HG02623 (cell line): ENCODE measurements at regions not wholly inside any gene's neighbourhood (a gene's known extent, or its start where the extent isn't known, plus 50 kb on each side); places are given as distances from the start of the nearest gene placed in this dataset.

Experiments
- ATAC-seq: cut with Tn5 transposase; IDR thresholded peaks from one replicate; pipeline ENCODE4 v1.9.1; 2021; ENCODE audit warnings: moderate library complexity; ENCODE audit not compliant: unreplicated experiment

GRCh38 chr1:222046684-222047263 lies 304.9 kb upstream of the DUSP10 start:
- ATAC-seq: no peak

- ATAC-seq: no peak
These were observed 303.9 kb upstream of the DUSP10 start for GRCh38 chr1:222045786-222046185.

- ATAC-seq: no peak
These were observed 303.3 kb upstream of the DUSP10 start for GRCh38 chr1:222045236-222045635.

- no peak for ATAC-seq
These were observed 301.8 kb upstream of the DUSP10 start for GRCh38 chr1:222043444-222044292.

GRCh38 chr1:222042120-222042519 lies 300.2 kb upstream of the DUSP10 start:
- no peak for ATAC-seq

GRCh38 chr1:222040955-222041354 lies 299.1 kb upstream of the DUSP10 start:
- ATAC-seq: no peak

GRCh38 chr1:222040121-222040805 lies 298.4 kb upstream of the DUSP10 start:
- ATAC-seq: no peak

- ATAC-seq: no peak
These were observed 297.1 kb upstream of the DUSP10 start for GRCh38 chr1:222038971-222039370.

- ATAC-seq: no peak
These were observed 295.8 kb upstream of the DUSP10 start for GRCh38 chr1:222037720-222038119.

- no peak for ATAC-seq
These were observed 292.9 kb upstream of the DUSP10 start for GRCh38 chr1:222034790-222035189.

GRCh38 chr1:222033450-222033849 lies 291.6 kb upstream of the DUSP10 start:
- ATAC-seq: no peak

- ATAC-seq: no peak
These were observed 289.4 kb upstream of the DUSP10 start for GRCh38 chr1:222031318-222031717.

- no peak for ATAC-seq
These were observed 286.8 kb upstream of the DUSP10 start for GRCh38 chr1:222028676-222029075.

GRCh38 chr1:222028116-222028515 lies 286.2 kb upstream of the DUSP10 start:
- no peak for ATAC-seq

GRCh38 chr1:222026280-222026679 lies 284.4 kb upstream of the DUSP10 start:
- no peak for ATAC-seq

GRCh38 chr1:222023025-222023424 lies 281.1 kb upstream of the DUSP10 start:
- no peak for ATAC-seq

GRCh38 chr1:222021129-222021528 lies 279.2 kb upstream of the DUSP10 start:
- ATAC-seq: no peak

- no peak for ATAC-seq
These were observed 278.7 kb upstream of the DUSP10 start for GRCh38 chr1:222020553-222020952.

GRCh38 chr1:222019029-222019428 lies 277.1 kb upstream of the DUSP10 start:
- ATAC-seq: no peak

GRCh38 chr1:222018041-222018440 lies 276.2 kb upstream of the DUSP10 start:
- ATAC-seq: no peak

- ATAC-seq: no peak
These were observed 273.8 kb upstream of the DUSP10 start for GRCh38 chr1:222015686-222016085.

GRCh38 chr1:222014001-222014400 lies 272.1 kb upstream of the DUSP10 start:
- no peak for ATAC-seq
